Mesodermal cell (in vitro differentiated cells): ENCODE measurements at regions not wholly inside any gene's neighbourhood (a gene's known extent, or its start where the extent isn't known, plus 50 kb on each side); places are given as distances from the start of the nearest gene placed in this dataset.

Source experiments
- H3K27ac ChIP-seq: 2 replicates; pipeline ENCODE4 v1.7.0; 2013; ENCODE audit warnings: mild to moderate bottlenecking, low read depth, low read length, moderate library complexity; ENCODE audit not compliant: severe bottlenecking
- H3K36me3 ChIP-seq: 2 replicates; pipeline ENCODE4 v1.7.1; 2013; ENCODE audit warnings: mild to moderate bottlenecking, low read length, moderate library complexity; ENCODE audit not compliant: control insufficient read depth, insufficient read depth
- H3K4me1 ChIP-seq: one replicate; pipeline ENCODE4 v1.7.1; 2013; ENCODE audit warnings: mild to moderate bottlenecking, low read length; ENCODE audit not compliant: insufficient read depth, control insufficient read depth, poor library complexity, severe bottlenecking
- H3K4me3 ChIP-seq: 2 replicates; pipeline ENCODE4 v1.7.0; 2013; ENCODE audit warnings: low read length, control low read depth, mild to moderate bottlenecking; ENCODE audit not compliant: insufficient read depth, poor library complexity, severe bottlenecking; ENCODE audit errors: extremely low read depth
- H3K9me3 ChIP-seq: 2 replicates; pipeline ENCODE4 v1.7.1; 2013; ENCODE audit warnings: mild to moderate bottlenecking, low read length, moderate library complexity; ENCODE audit not compliant: control insufficient read depth
- WGBS, 2 experiments: methylation state at CpG; one replicate each; pipeline ENCODE4 v1.1.5; 2013; ENCODE audit warnings: missing lambda C conversion rate in 2 of 2; ENCODE audit not compliant: insufficient coverage in 2 of 2; 5-methylcytosine and 5-hydroxymethylcytosine counted together

- 22% methylated on average over 1 of the region's 1 CpG; no CpG with 5 or more reads in 1 of the 2 experiments for whole genome bisulfite sequencing, 2 experiments
- H3K9me3 ChIP-seq: no peaks in the 10 kb centered on the region
- no peak overlapping the region for H3K27ac ChIP-seq
These were observed 108.3 kb upstream of the CPSF6 start for GRCh38 chr12:69131077-69131476.

GRCh38 chr12:69136931-69137613 lies 102.3 kb upstream of the CPSF6 start:
- Histone ChIP-seq H3K9me3 (peaks cover 22% of the 10 kb centered on the region), H3K4me3 (no peak overlapping the region), H3K4me1 (no peaks in the 10 kb centered on the region), H3K27ac (no peak overlapping the region), H3K36me3 (no peaks in the 10 kb centered on the region)
- 71 to 90% methylated on average over 1 to 2 of the region's 2 CpGs for WGBS, 2 experiments

More at GRCh38 chr12:69131077-69131476, 108.3 kb upstream of the CPSF6 start:
- H3K36me3 ChIP-seq: no peaks in the 10 kb centered on the region
- H3K4me1 ChIP-seq: no peaks in the 10 kb centered on the region
- no peak overlapping the region for H3K4me3 ChIP-seq

- Histone ChIP-seq H3K4me1 (no peaks in the 10 kb centered on the region), H3K36me3 (no peaks in the 10 kb centered on the region), H3K4me3 (no peak overlapping the region), H3K27ac (no peak overlapping the region), H3K9me3 (peaks cover 22% of the 10 kb centered on the region)
- no CpG with 5 or more reads among the region's 2 CpGs for WGBS, 2 experiments
These were observed 98.3 kb upstream of the CPSF6 start for GRCh38 chr12:69141074-69141473.

- H3K4me3 ChIP-seq: no peak overlapping the region
- H3K36me3 ChIP-seq: no peaks in the 10 kb centered on the region
- WGBS, 2 experiments: 80 to 84% methylated on average over 1 of the region's 2 CpGs
- no peak overlapping the region for H3K27ac ChIP-seq
- H3K4me1 ChIP-seq: no peaks in the 10 kb centered on the region
- H3K9me3 ChIP-seq: no peaks in the 10 kb centered on the region
These were observed 90.1 kb upstream of the CPSF6 start for GRCh38 chr12:69149270-69149669.

- Histone ChIP-seq H3K4me3 (no peak overlapping the region), H3K4me1 (no peaks in the 10 kb centered on the region), H3K9me3 (no peaks in the 10 kb centered on the region), H3K27ac (no peak overlapping the region), H3K36me3 (no peaks in the 10 kb centered on the region)
- 92 to 94% methylated on average over 3 of the region's 4 CpGs for WGBS, 2 experiments
These were observed 89.1 kb upstream of the CPSF6 start for GRCh38 chr12:69150083-69150795.

GRCh38 chr12:69150796-69151127 lies 88.6 kb upstream of the CPSF6 start:
- Histone ChIP-seq H3K27ac (no peak overlapping the region), H3K4me1 (no peaks in the 10 kb centered on the region), H3K9me3 (no peaks in the 10 kb centered on the region), H3K36me3 (no peaks in the 10 kb centered on the region), H3K4me3 (no peak overlapping the region)
- no CpG with 5 or more reads among the region's 2 CpGs for WGBS, 2 experiments

- Histone ChIP-seq H3K36me3 (no peaks in the 10 kb centered on the region), H3K27ac (no peak overlapping the region), H3K4me3 (no peak overlapping the region), H3K4me1 (no peaks in the 10 kb centered on the region), H3K9me3 (no peaks in the 10 kb centered on the region)
- WGBS, 2 experiments: 71 to 93% methylated on average over 2 to 3 of the region's 7 CpGs
These were observed 88.1 kb upstream of the CPSF6 start for GRCh38 chr12:69151254-69151764.

GRCh38 chr12:69154585-69155363 lies 84.6 kb upstream of the CPSF6 start:
- 3 to 33% methylated on average over 4 to 5 of the region's 7 CpGs for WGBS, 2 experiments
- H3K9me3 ChIP-seq: no peaks in the 10 kb centered on the region

GRCh38 chr12:69157023-69157655 lies 82.2 kb upstream of the CPSF6 start:
- Histone ChIP-seq H3K36me3 (no peaks in the 10 kb centered on the region), H3K4me1 (no peaks in the 10 kb centered on the region), H3K9me3 (no peaks in the 10 kb centered on the region), H3K27ac (no peak overlapping the region), H3K4me3 (no peak overlapping the region)
- WGBS, 2 experiments: 38 to 50% methylated on average over 1 to 7 of the region's 13 CpGs

More at GRCh38 chr12:69154585-69155363, 84.6 kb upstream of the CPSF6 start:
- no peaks in the 10 kb centered on the region for H3K4me1 ChIP-seq
- no peak overlapping the region for H3K4me3 ChIP-seq
- H3K27ac ChIP-seq: no peak overlapping the region
- no peaks in the 10 kb centered on the region for H3K36me3 ChIP-seq

GRCh38 chr12:69161829-69162228 lies 77.5 kb upstream of the CPSF6 start:
- 72% methylated on average over 2 of the region's 2 CpGs; no CpG with 5 or more reads in 1 of the 2 experiments for WGBS, 2 experiments
- no peaks in the 10 kb centered on the region for H3K36me3 ChIP-seq
- H3K4me1 ChIP-seq: no peaks in the 10 kb centered on the region
- no peak overlapping the region for H3K27ac ChIP-seq
- no peak overlapping the region for H3K4me3 ChIP-seq
- H3K9me3 ChIP-seq: no peaks in the 10 kb centered on the region
